NCI-H1436 treated with DMSO at 0.1 percent for 48 hours (cell line): ENCODE measurements at regions not wholly inside any gene's neighbourhood (a gene's known extent, or its start where the extent isn't known, plus 50 kb on each side); places are given as distances from the start of the nearest gene placed in this dataset.

Source experiments
- DNase-seq: peaks from one replicate; lab custom pipeline; 2025; lab: John Stamatoyannopoulos, UW

DNA sequence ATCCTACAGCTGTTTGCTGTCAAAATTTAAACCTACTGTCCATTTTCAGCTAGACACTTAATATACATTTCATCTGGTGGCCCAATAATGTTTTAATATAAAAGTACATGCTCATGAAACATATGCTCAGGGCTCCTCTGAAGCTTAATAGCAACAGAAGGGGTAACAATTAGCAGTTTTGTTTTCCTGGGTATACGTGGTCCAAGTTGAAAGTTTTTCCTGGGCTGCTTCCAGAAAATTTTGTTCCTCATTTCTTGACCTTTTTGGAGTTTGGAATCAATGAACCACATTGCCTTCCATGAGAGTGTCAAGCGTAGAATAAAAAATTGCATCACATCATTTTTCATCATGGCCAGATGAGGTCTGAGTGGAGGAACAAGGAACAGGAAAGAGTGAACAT lies 537.3 kb upstream of the MGMT start:
- no peak for DNase-seq

GRCh38 chr10:128930515-128930914 lies 536.5 kb upstream of the MGMT start:
- no peak for DNase-seq

- no peak for DNase-seq
Measured at GRCh38 chr10:128932071-128932820, 534.8 kb upstream of the MGMT start.

DNA sequence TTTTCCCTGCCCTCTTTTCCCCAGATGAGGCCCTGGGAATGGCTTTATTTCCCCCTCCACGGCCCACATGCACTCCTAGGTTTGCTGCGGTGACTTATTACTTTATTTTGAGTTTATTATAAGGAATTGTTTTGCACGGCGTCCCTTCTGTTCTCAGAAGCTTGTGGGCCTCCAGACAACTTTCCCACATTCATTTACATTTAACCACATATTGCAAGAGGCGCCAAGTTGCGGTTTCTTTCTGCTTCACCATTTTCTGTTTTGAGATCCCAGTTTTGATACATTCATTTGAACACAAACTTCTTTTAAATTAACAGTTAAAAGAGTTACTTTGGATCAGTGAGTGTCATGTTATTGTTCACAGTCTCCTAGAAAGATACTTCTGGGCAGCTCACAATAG lies 532.5 kb upstream of the MGMT start:
- DNase-seq, result no peak

- no peak for DNase-seq
Measured at GRCh38 chr10:128936392-128936791, 530.6 kb upstream of the MGMT start.

GRCh38 chr10:128938558-128938957 lies 528.5 kb upstream of the MGMT start:
- DNase-seq, result no peak

DNA sequence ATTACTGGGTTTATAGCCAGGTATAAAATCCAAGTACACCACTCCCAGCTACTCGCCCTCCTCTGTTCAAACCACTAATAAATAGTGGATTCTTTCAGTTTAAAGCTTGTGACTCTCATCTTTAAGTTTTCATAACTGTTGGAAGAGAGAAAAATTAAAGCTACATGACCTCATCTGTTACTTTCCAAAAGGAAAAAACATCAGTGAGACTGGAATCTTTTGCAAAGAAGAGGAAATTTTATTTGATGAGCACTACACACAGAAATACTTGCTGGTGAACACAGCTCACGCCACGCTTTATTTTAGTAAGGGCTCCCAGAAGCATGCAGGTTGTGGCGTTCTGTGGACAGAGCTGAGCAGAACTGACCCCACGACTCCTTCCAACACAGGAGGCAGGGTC lies 527.0 kb upstream of the MGMT start:
- no peak for DNase-seq

GRCh38 chr10:128943111-128943510 lies 523.9 kb upstream of the MGMT start:
- no peak for DNase-seq

DNA sequence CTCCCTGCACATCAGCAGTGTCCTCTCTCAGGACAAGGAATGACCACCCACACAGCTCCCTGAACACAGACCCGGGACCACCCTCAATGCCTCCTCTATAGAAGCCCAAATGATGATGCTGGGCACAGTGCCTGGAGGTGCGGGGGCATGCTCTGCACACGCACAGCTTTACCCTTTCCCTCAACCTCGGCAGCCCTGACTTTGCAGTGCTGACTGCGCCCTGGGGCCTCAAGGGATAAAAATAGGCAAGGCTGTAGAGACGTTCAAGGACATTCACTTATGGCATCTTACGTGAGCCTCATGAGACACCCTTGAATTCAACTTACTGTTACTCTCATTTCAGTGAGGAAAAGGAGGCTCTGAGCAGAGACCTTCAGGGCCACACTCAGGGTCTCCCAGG lies 521.6 kb upstream of the MGMT start:
- no peak for DNase-seq

- no peak for DNase-seq
Measured at GRCh38 chr10:128950159-128950915, 516.7 kb upstream of the MGMT start.

DNA sequence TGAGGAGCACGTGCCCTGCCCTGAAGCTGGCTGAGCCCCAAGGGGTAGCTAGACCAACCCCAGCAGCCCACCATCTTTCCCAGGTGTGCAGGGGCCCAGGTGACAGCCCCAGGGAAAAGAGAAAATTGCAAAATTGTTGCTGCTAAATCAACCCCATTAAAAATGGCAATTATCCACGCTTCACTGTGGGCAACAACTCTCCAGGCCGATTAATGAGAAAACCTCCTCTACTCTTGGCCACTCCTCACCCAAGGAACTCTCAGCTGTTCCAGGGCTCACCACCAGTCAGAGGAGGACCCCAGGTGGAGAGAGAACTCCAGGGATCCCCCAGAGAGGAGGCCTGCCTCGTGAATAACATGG lies 516.1 kb upstream of the MGMT start:
- no peak for DNase-seq

DNA sequence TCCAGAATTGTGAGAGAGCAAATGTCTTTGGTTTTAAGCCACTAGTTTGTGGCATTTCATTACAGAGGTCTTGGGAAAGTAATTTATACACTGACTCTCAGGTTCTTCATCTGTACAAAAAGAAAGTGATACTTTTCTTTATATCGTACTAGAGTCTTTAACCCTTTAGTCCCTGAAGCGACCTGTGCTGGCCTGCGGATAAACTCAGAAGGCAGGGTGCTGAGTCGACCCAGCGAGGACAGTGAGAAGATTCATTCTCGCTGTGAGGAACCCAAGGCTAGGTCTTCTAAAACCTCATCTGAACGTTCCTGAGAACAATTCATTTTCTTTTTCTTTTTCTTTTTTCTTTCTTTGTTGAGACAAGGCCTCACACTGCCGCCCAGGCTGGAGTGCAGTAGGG lies 514.2 kb upstream of the MGMT start:
- no peak for DNase-seq

- DNase-seq, result no peak
Measured at GRCh38 chr10:128956149-128956548, 510.9 kb upstream of the MGMT start.

GRCh38 chr10:128957221-128957620 lies 509.8 kb upstream of the MGMT start:
- DNase-seq, result no peak

- DNase-seq, result no peak
Measured at GRCh38 chr10:128958834-128959690, 508.0 kb upstream of the MGMT start.

- no peak for DNase-seq
Measured at GRCh38 chr10:128959746-128960145, 507.3 kb upstream of the MGMT start.

- DNase-seq, result no peak
Measured at GRCh38 chr10:128960517-128960916, 506.5 kb upstream of the MGMT start.

GRCh38 chr10:128962182-128962581 lies 504.9 kb upstream of the MGMT start:
- no peak for DNase-seq

GRCh38 chr10:128963211-128964099 lies 503.6 kb upstream of the MGMT start:
- no peak for DNase-seq

GRCh38 chr10:128964100-128964403 lies 503.0 kb upstream of the MGMT start:
- no peak for DNase-seq

DNA sequence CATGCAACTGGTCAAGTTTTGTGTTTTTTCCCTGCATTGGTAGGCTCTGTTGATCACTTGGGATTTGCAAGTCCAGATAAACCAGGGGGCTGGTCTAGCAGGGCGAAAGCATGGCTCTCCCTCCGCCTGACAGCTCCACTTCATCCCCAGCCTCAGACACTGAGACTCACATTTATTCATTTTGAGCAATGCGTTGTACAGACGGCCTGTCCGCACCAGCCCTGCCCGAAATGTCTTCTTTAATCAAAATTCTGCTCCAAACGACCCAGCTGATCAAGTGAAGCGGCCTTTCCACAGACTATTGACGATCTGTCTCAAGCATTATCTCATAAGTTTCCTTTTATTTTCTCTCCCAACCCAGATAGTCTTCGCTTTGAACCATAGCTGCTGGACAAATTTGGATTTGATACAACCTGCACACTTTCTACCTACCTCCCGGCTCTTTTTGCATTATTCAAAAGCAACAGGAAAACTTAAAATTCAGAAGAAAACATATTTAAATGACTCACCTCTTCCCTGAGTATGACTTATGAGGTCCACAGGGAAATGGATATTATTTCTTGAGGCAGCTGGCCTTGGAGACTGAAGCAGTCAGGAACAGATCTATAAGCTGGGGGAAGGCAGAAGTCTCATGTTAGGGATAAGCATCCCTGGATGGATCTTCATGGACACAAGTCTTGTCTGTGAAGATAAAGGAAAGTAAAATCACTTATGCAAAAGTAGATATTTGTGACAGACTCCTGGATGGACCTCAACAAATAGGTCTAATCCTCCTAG lies 498.9 kb upstream of the MGMT start:
- no peak for DNase-seq
